GM20000 (cell line): ENCODE measurements at regions not wholly inside any gene's neighbourhood (a gene's known extent, or its start where the extent isn't known, plus 50 kb on each side); places are given as distances from the start of the nearest gene placed in this dataset.

ENCODE experiments used
- DNase-seq: peaks from one replicate; pipeline ENCODE4 v3.0.0; 2012; ENCODE audit warnings: low spot score
- CTCF ChIP-seq: IDR thresholded peaks from 2 replicates; pipeline ENCODE4 v1.5.1; 2012; ENCODE audit warnings: mild to moderate bottlenecking, control low read depth; ENCODE audit errors: extremely low read depth, missing control alignments

DNA sequence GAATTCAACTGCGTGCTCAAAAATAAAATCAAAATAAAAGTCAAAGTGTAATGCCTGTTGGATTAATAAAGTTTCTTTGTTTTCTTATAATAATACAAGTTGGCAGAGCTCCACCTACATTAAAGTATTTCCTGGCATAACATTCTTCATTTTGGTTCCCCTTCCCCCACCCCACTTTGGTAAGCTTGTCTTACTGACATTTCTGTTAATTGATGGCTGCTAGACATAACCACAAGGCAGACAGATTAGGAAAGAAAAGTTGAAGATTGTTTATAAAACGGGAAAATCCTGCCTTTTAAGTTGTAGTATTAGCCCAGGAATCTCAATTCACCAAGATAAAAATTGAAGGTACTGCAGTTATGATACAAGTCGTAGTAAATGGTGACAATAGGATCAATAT, 246.5 kb upstream of the RPS6KA3 start:
- TF ChIP-seq CTCF = no peak
- no peak for DNase-seq

GRCh38 chrX:20511792-20512191, 245.1 kb upstream of the RPS6KA3 start:
- no peak for TF ChIP-seq CTCF
- DNase-seq = no peak

DNA sequence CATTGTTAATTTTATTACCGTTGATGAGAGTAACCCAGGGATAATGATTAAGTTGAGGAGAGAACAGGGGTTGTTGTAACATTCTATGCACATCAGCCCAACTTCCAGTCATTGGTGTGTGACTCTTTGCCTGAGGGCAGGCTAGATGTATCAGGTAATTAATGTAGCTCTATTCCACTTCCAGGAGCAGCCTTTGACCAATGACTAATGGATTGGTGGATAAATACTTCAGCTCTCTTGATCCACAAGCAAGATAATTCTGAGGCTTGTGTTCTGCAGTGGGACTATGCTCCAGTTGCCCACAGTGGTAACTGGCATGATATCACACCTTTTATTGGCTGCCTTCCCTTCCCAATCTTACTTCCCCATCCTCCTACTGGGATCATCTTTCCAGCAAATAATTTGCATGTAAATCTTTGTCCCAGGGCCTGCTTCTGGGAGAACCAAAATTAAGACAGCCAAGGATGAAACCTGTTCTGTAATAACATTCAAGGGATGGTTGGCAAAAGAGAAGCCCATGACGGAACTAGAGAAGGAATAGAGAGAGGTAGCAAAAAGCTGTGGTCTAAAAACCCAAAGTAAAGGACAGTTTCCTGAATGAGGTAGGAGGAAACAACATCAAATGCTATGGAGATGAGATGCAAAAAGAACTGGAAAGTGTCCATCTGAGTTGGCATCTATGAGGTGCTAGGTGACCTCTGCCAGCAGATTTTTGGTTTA, 241.4 kb upstream of the RPS6KA3 start:
- no peak for DNase-seq
- TF ChIP-seq CTCF = no peak

DNA sequence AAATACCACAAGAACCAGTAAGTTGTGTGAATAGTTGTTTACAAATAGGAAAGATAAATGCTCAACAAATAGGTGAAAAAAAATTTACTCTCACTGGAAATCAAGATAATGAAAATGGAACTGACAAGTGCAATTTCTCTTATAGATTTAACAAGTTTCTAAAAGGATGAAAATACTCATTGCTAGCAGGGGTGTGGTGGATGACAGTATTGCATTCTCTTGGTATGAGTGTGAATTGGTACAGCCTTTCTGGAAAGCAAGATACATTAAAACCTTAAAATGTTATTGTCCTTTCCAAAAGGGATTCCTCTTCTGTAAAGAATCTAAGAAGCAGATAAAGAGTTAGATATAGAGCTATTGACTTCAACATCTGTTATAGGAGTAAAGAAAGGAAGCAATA, 240.0 kb upstream of the RPS6KA3 start:
- no peak for TF ChIP-seq CTCF
- DNase-seq = no peak

- TF ChIP-seq CTCF = no peak
- DNase-seq = no peak
Observed at GRCh38 chrX:20500949-20501348, 234.2 kb upstream of the RPS6KA3 start.

DNA sequence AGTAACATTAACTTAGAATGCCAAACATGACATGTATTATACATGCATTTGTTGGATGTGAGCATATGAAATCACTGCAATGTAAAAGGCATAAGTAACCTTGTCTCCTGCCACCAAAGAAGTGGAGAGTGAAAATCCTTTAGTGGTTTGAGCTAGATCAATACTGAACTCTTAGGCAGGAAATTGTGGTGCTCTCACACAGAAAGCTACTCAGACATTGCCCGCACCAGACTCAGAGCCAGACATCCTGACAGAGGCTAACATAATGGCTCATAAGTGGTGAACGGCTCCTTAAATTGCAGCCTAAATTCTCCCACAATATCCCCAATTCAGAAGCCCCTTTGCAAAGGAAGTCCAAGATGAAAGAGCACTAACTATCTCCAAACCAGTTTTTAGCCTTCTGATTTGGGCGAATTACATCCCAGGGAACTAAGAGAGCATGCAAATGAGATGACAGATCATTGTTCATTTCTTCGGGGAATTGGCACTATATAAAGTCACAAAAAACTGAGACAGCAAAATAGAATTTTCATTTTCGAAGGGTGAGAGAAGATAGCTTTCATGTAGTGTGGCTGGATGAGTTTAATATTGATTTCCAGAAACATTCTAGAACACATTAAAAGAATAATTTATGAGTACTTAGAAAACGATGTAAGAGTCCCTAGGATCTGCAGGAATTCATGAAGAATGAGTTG, 233.6 kb upstream of the RPS6KA3 start:
- no peak for TF ChIP-seq CTCF
- DNase-seq = no peak

DNA sequence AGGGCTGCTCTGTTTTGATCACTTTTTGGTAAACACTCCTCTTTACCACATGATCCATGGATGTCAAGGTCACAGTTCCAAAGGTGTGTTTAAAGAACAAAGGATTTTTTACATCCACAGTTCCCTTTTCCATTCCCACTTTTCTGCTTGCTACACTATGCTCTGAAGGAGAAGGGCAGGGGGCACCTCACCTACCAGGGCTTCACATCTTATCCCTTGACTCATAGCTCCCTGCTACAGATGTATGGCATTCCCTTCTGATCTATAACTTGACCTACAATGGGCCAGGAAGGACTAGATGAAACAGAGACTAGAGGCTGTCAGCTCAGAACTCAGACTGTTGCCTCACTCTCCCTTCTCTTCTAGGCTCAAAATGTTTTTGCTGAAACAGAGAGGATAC, 233.1 kb upstream of the RPS6KA3 start:
- no peak for DNase-seq
- TF ChIP-seq CTCF = no peak
